ENCODE measurements at regions not wholly inside any gene's neighbourhood (a gene's known extent, or its start where the extent isn't known, plus 50 kb on each side); places are given as distances from the start of the nearest gene placed in this dataset.

- no peak for DNase-seq (ENCODE audit: low read depth in 2 of 3, low spot score in 2 of 3)
These were observed 107.4 kb upstream of the ESRRG start for GRCh38 chr1:216830424-216831210.

GRCh38 chr1:216827251-216827650 is 104.0 kb upstream of the ESRRG start:
- no peak for DNase-seq (ENCODE audit: low read depth in 2 of 3, low spot score in 2 of 3)

GRCh38 chr1:216826646-216827045 is 103.4 kb upstream of the ESRRG start:
- no peak for DNase-seq (ENCODE audit: low read depth in 2 of 3, low spot score in 2 of 3)

- DNase-seq (ENCODE audit: low read depth in 2 of 3, low spot score in 2 of 3), result no peak
These were observed 103.0 kb upstream of the ESRRG start for GRCh38 chr1:216826214-216826613.

GRCh38 chr1:216825557-216825956 is 102.3 kb upstream of the ESRRG start:
- no peak for DNase-seq (ENCODE audit: low read depth in 2 of 3, low spot score in 2 of 3)

- DNase-seq (ENCODE audit: low read depth in 2 of 3, low spot score in 2 of 3), result no peak
These were observed 101.3 kb upstream of the ESRRG start for GRCh38 chr1:216824511-216824910.

GRCh38 chr1:216823731-216824130 is 100.5 kb upstream of the ESRRG start:
- DNase-seq (ENCODE audit: low read depth in 2 of 3, low spot score in 2 of 3), result no peak

- no peak for DNase-seq (ENCODE audit: low read depth in 2 of 3, low spot score in 2 of 3)
These were observed 99.3 kb upstream of the ESRRG start for GRCh38 chr1:216822480-216822879.

GRCh38 chr1:216820345-216820744 is 97.1 kb upstream of the ESRRG start:
- no peak for DNase-seq (ENCODE audit: low read depth in 2 of 3, low spot score in 2 of 3)

- no peak for DNase-seq (ENCODE audit: low read depth in 2 of 3, low spot score in 2 of 3)
These were observed 95.1 kb upstream of the ESRRG start for GRCh38 chr1:216818284-216818683.

- no peak for DNase-seq (ENCODE audit: low read depth in 2 of 3, low spot score in 2 of 3)
These were observed 92.3 kb upstream of the ESRRG start for GRCh38 chr1:216815260-216816131.

GRCh38 chr1:216814576-216815259 is 91.5 kb upstream of the ESRRG start:
- DNase-seq (ENCODE audit: low read depth in 2 of 3, low spot score in 2 of 3), result no peak

GRCh38 chr1:216812966-216813365 is 89.7 kb upstream of the ESRRG start:
- no peak for DNase-seq (ENCODE audit: low read depth in 2 of 3, low spot score in 2 of 3)

- DNase-seq (ENCODE audit: low read depth in 2 of 3, low spot score in 2 of 3), result no peak
These were observed 86.4 kb upstream of the ESRRG start for GRCh38 chr1:216809649-216810048.

- no peak for DNase-seq (ENCODE audit: low read depth in 2 of 3, low spot score in 2 of 3)
These were observed 84.5 kb upstream of the ESRRG start for GRCh38 chr1:216807696-216808095.

GRCh38 chr1:216805953-216806352 is 82.7 kb upstream of the ESRRG start:
- DNase-seq (ENCODE audit: low read depth in 2 of 3, low spot score in 2 of 3), result no peak

- no peak for DNase-seq (ENCODE audit: low read depth in 2 of 3, low spot score in 2 of 3)
These were observed 82.0 kb upstream of the ESRRG start for GRCh38 chr1:216805233-216805632.

- DNase-seq (ENCODE audit: low read depth in 2 of 3, low spot score in 2 of 3), result no peak
These were observed 80.9 kb upstream of the ESRRG start for GRCh38 chr1:216804111-216804510.

- DNase-seq (ENCODE audit: low read depth in 2 of 3, low spot score in 2 of 3), result no peak
These were observed 71.4 kb upstream of the ESRRG start for GRCh38 chr1:216794586-216794985.

- DNase-seq (ENCODE audit: low read depth in 2 of 3, low spot score in 2 of 3), result no peak
These were observed 70.7 kb upstream of the ESRRG start for GRCh38 chr1:216793973-216794372.

- DNase-seq (ENCODE audit: low read depth in 2 of 3, low spot score in 2 of 3), result no peak
These were observed 70.1 kb upstream of the ESRRG start for GRCh38 chr1:216793303-216793702.

Measured in hematopoietic multipotent progenitor cell (in vitro differentiated cells).